HPDE6-E6E7 (cell line): ENCODE measurements at regions not wholly inside any gene's neighbourhood (a gene's known extent, or its start where the extent isn't known, plus 50 kb on each side); places are given as distances from the start of the nearest gene placed in this dataset.

Experiments used
- DNase-seq: peaks from one replicate; pipeline ENCODE4 v3.0.0; 2011; ENCODE audit warnings: missing footprints; ENCODE audit errors: extremely low spot score

- peak; percentile 62 for DNase-seq
These were observed 120.4 kb downstream of the ACKR3 start for GRCh38 chr2:236689981-236690380.

- no peak for DNase-seq
These were observed 121.1 kb downstream of the ACKR3 start for GRCh38 chr2:236690726-236691125.

- peak; percentile 96 for DNase-seq
These were observed 122.2 kb downstream of the ACKR3 start for GRCh38 chr2:236691799-236692167.

GRCh38 chr2:236692937-236693336, 123.3 kb downstream of the ACKR3 start:
- no peak for DNase-seq

GRCh38 chr2:236693531-236693930, 123.9 kb downstream of the ACKR3 start:
- DNase-seq: no peak

- DNase-seq: no peak
These were observed 124.7 kb downstream of the ACKR3 start for GRCh38 chr2:236694146-236694888.

- no peak for DNase-seq
These were observed 127.2 kb downstream of the ACKR3 start for GRCh38 chr2:236696834-236697233.

- DNase-seq: no peak
These were observed 128.5 kb downstream of the ACKR3 start for GRCh38 chr2:236698016-236698627.

GRCh38 chr2:236700703-236701102, 131.1 kb downstream of the ACKR3 start:
- DNase-seq: no peak

GRCh38 chr2:236702657-236703372, 133.2 kb downstream of the ACKR3 start:
- no peak for DNase-seq

GRCh38 chr2:236703373-236703709, 133.7 kb downstream of the ACKR3 start:
- DNase-seq: no peak

GRCh38 chr2:236703906-236704305, 134.3 kb downstream of the ACKR3 start:
- no peak for DNase-seq

GRCh38 chr2:236704887-236705286, 135.3 kb downstream of the ACKR3 start:
- DNase-seq: no peak

- DNase-seq: no peak
These were observed 135.9 kb downstream of the ACKR3 start for GRCh38 chr2:236705295-236706105.

- no peak for DNase-seq
These were observed 136.7 kb downstream of the ACKR3 start for GRCh38 chr2:236706288-236706687.

GRCh38 chr2:236706803-236707202, 137.2 kb downstream of the ACKR3 start:
- DNase-seq: no peak

GRCh38 chr2:236711440-236711839, 141.8 kb downstream of the ACKR3 start:
- DNase-seq: peak; percentile 78

GRCh38 chr2:236712304-236712703, 142.7 kb downstream of the ACKR3 start:
- DNase-seq: no peak

GRCh38 chr2:236712961-236713673, 143.5 kb downstream of the ACKR3 start:
- DNase-seq: no peak

GRCh38 chr2:236714080-236714479, 144.5 kb downstream of the ACKR3 start:
- DNase-seq: no peak

GRCh38 chr2:236715077-236715476, 145.5 kb downstream of the ACKR3 start:
- no peak for DNase-seq
